ENCODE measurements at regions not wholly inside any gene's neighbourhood (a gene's known extent, or its start where the extent isn't known, plus 50 kb on each side); places are given as distances from the start of the nearest gene placed in this dataset.
"Not testable (repeated sequence)": the region's sequence is repeated elsewhere in the genome, so short reads cannot be mapped to it uniquely, and the experiment has no call there.

GRCh38 chr12:68387338-68387737 is 55.2 kb upstream of the MDM1 start:
- no peak for TF ChIP-seq CTCF (IDR thresholded peaks at IDR 0.05; ENCODE audit: low read depth, low read length)
- DNase-seq (ENCODE audit: extremely low read depth, low read depth), result no peak

DNA sequence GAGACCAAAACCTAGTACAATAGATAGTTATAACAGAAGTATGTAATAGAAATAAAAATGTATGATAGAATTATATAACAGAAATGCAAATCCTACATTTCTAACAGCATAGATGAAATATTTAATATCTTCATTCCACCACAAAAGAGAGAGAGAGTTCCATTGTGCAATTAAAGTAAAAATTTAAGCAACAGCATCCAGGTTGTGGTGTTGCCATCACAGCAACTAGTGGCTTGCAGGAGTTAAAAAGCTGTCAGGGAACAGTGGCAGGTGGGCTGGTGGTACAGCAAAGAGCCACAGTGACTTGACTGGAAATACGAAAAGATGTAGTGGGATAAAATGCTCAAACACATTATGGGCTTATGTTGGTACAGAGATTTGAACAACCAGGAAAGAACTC is 57.1 kb upstream of the MDM1 start:
- DNase-seq (ENCODE audit: extremely low read depth, low read depth), result no peak
- no peak for TF ChIP-seq CTCF (IDR thresholded peaks at IDR 0.05; ENCODE audit: low read depth, low read length)

GRCh38 chr12:68391937-68392336 is 59.8 kb upstream of the MDM1 start:
- TF ChIP-seq CTCF (IDR thresholded peaks at IDR 0.05; ENCODE audit: low read depth, low read length), result no peak
- no peak for DNase-seq (ENCODE audit: extremely low read depth, low read depth)

GRCh38 chr12:68392376-68392775 is 60.2 kb upstream of the MDM1 start:
- DNase-seq (ENCODE audit: extremely low read depth, low read depth), result no peak
- TF ChIP-seq CTCF (IDR thresholded peaks at IDR 0.05; ENCODE audit: low read depth, low read length), result no peak

DNA sequence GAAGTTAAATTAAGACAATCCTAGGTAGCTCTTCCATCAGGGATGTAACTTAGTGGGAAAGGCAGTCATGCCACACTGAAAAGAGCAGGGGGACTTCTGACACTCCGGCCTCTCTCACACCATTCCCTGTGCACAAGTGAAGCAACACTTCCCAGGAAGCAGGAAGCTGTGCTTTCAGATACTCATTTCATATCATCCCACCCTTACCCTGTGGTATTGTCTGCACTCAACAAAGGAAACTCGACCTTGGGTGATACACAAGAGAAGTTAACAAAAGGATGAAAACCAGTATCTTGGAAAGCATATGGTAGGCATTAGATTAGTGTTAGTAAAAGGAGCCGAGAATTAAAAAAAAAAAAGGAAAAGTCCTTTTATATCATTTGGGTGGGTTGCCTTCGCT is 61.3 kb upstream of the MDM1 start:
- no peak for DNase-seq (ENCODE audit: extremely low read depth, low read depth)
- TF ChIP-seq CTCF (IDR thresholded peaks at IDR 0.05; ENCODE audit: low read depth, low read length), result no peak

DNA sequence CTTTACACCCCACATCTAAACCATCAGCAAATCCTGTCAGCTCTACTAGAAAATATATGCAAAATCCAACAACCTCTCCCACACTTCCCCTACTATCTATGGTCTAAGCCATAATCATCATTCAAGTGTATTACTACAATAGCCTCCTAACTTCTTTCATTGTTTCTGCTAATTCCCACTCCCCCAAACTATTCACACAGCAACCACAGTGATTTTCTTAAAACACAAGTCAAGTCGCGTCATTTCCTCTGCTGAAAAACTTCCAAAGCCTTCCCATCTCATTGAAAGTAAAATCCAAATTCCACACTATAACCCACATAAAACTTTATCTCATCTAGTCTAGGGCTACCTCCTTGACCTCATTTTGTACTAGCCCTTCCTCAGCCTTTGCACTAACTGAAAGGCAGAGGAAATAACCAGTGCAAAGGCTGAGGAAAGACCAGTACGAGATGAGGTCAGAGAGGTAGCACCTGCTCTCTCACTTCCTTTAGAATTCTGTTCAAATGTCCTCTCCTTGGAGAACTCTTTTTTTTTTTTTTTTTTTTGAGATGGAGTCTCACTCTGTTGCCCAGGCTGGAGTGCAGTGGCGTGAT is 65.5 kb upstream of the MDM1 start:
- no peak for DNase-seq (ENCODE audit: extremely low read depth, low read depth)
- no peak for TF ChIP-seq CTCF (IDR thresholded peaks at IDR 0.05; ENCODE audit: low read depth, low read length)

DNA sequence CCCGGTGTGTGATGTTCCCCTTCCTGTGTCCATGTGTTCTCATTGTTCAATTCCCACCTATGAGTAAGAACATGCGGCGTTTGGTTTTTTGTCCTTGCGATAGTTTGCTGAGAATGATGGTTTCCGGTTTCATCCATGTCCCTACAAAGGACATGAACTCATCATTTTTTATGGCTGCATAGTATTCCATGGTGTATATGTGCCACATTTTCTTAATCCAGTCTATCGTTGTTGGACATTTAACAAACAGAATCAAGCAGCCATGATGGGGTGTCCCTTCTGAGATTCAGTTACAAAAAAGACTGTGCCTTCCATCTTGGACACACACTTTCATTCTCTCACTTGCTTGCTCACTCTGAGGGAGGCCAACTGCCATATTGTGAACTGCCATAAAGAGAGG is 66.5 kb upstream of the MDM1 start:
- DNase-seq (ENCODE audit: extremely low read depth, low read depth), result not testable (repeated sequence)

GRCh38 chr12:68400226-68400829 is 68.2 kb upstream of the MDM1 start:
- DNase-seq (ENCODE audit: extremely low read depth, low read depth), result no peak
- no peak for TF ChIP-seq CTCF (IDR thresholded peaks at IDR 0.05; ENCODE audit: low read depth, low read length)
